ENCODE measurements at regions not wholly inside any gene's neighbourhood (a gene's known extent, or its start where the extent isn't known, plus 50 kb on each side); places are given as distances from the start of the nearest gene placed in this dataset.
"Not testable (repeated sequence)": the region's sequence is repeated elsewhere in the genome, so short reads cannot be mapped to it uniquely, and the experiment has no call there.

DNA sequence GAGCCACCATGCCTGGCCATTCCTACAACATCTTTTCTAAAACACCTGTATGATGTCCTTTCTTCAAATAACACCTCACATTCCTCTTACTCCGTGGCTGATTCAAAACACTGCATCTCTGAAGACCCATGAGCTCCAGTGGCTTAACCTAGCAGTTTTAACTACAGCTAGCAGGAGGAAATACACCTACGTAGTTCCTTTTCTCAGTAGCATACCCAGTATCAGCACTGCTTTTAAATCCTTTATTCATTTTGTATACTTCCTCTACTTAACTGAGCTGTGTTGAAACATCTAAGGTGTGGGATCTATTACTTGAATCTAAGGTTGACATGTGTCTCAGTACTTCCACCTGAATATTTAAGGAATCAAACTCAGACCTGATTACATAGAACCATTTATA, 113.6 kb upstream of the CCDC28A start:
- Mint-ChIP-seq H3K4me1 (ENCODE audit: low read depth) (peaks cover 10% of the 10 kb centered on the region), H3K27ac (no peak overlapping the region), H3K36me3 (ENCODE audit: low read depth) (no peaks in the 10 kb centered on the region), H3K4me3 (ENCODE audit: low read depth) (no peak overlapping the region), H3K9me3 (no peaks in the 10 kb centered on the region), H3K27me3 (ENCODE audit: low read depth) (peaks cover 18% of the 10 kb centered on the region)
- intact Hi-C loops (cut with micrococcal nuclease), result loop anchor here (5.0 kb wide), 1 partner anchor 32 kb away; no protein-coding TSS in a partner anchor
- no peak for DNase-seq (ENCODE audit: low spot score)

DNA sequence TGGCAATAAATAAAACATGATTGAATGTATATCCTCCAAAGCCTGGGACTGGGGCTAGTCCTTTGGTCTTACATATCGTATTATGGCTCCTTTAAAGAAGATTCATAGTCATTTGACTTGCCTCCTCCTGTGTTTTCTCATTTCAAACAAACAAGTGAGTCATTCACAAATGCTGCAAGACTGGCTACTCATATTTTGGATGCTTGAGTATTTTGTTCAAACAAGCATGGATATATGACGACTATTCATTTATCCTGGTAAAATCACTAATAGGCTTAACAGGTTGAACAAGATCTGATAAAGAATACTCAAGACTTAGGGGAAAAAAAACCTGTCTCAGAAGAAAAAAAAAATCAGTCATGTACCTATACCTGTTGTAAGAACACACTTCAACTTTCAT, 111.1 kb upstream of the CCDC28A start:
- H3K27ac Mint-ChIP-seq, result no peak overlapping the region

DNA sequence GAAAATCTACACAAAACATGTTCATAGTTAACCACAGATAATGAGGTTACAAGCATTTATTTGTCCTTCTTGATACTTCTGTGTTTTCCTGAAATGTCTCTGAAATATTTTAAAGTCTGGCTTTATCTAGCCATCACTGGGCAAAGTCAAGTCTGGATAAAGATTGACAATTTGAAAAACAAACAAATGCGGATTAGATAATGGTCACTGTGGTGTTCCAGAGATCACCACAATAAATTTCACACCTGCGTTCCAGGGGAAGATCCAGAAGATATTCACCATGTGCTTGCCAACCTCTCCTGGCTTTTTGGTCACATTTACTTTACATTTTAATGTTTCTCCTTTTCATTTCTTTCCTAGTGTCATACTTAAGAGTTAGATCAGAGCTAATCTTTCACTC, 109.7 kb upstream of the CCDC28A start:
- no peak for DNase-seq (ENCODE audit: low spot score)
- H3K4me3 Mint-ChIP-seq (ENCODE audit: low read depth), result no peak overlapping the region
- no peak overlapping the region for H3K27ac Mint-ChIP-seq
- peaks cover 5% of the 10 kb centered on the region for H3K4me1 Mint-ChIP-seq (ENCODE audit: low read depth)
- peaks cover 3% of the 10 kb centered on the region for H3K27me3 Mint-ChIP-seq (ENCODE audit: low read depth)
- no peaks in the 10 kb centered on the region for H3K9me3 Mint-ChIP-seq
- intact Hi-C loops (cut with micrococcal nuclease), result no loop called here
- no peaks in the 10 kb centered on the region for H3K36me3 Mint-ChIP-seq (ENCODE audit: low read depth)

More for the DNA sequence above, 111.1 kb upstream of the CCDC28A start:
- no peaks in the 10 kb centered on the region for H3K36me3 Mint-ChIP-seq (ENCODE audit: low read depth)
- H3K4me1 Mint-ChIP-seq (ENCODE audit: low read depth), result peaks cover 5% of the 10 kb centered on the region
- no peak for DNase-seq (ENCODE audit: low spot score)
- H3K27me3 Mint-ChIP-seq (ENCODE audit: low read depth), result peaks cover 6% of the 10 kb centered on the region
- no peaks in the 10 kb centered on the region for H3K9me3 Mint-ChIP-seq
- intact Hi-C loops (cut with micrococcal nuclease), result no loop called here
- H3K4me3 Mint-ChIP-seq (ENCODE audit: low read depth), result no peak overlapping the region

DNA sequence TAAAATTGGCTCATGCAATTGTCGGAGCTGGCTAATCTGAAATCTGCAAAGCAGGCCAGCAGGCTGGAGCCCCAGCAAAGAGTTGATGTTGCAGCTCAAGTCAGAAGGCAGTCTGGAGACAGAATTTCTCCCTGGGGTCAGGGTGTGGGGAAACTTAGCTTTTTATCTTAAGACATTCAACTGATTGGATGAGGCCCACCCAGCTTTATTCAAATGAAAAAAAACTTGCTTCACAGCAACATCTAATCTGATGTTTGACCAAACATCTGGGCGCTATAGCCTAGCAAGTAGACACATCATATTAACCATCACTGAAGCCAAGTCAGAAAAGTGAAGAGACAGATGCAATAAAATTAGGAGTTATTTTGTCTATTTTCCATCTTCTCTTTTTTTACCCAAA, 108.8 kb upstream of the CCDC28A start:
- Mint-ChIP-seq H3K4me1 (ENCODE audit: low read depth) (peaks cover 5% of the 10 kb centered on the region), H3K36me3 (ENCODE audit: low read depth) (no peaks in the 10 kb centered on the region), H3K27me3 (ENCODE audit: low read depth) (peaks cover 3% of the 10 kb centered on the region), H3K27ac (no peak overlapping the region), H3K4me3 (ENCODE audit: low read depth) (no peak overlapping the region), H3K9me3 (no peaks in the 10 kb centered on the region)
- intact Hi-C loops (cut with micrococcal nuclease), result no loop called here
- DNase-seq (ENCODE audit: low spot score), result no peak

DNA sequence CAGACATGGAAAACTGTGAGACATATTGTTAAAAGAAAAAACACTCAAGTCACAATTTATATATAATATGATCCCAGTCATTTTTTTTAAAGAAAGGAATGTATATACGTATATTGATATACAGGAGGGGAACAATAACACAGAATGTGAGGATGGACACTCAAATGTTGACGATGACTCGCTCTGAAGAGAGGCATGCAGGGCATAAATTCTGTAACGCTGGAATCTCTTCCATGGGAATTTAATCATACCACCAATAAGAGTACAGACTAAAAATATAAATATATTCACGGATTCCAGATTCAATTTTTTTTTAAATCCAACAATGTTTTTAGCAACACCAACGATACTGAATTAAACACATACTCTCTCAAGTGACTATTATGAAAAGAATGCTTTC, 106.9 kb upstream of the CCDC28A start:
- intact Hi-C loops (cut with micrococcal nuclease), result no loop called here
- H3K4me3 Mint-ChIP-seq (ENCODE audit: low read depth), result no peak overlapping the region
- H3K9me3 Mint-ChIP-seq, result no peaks in the 10 kb centered on the region
- H3K27ac Mint-ChIP-seq, result no peak overlapping the region
- peaks cover 5% of the 10 kb centered on the region for H3K27me3 Mint-ChIP-seq (ENCODE audit: low read depth)
- DNase-seq (ENCODE audit: low spot score), result no peak
- no peaks in the 10 kb centered on the region for H3K36me3 Mint-ChIP-seq (ENCODE audit: low read depth)
- no peaks in the 10 kb centered on the region for H3K4me1 Mint-ChIP-seq (ENCODE audit: low read depth)

DNA sequence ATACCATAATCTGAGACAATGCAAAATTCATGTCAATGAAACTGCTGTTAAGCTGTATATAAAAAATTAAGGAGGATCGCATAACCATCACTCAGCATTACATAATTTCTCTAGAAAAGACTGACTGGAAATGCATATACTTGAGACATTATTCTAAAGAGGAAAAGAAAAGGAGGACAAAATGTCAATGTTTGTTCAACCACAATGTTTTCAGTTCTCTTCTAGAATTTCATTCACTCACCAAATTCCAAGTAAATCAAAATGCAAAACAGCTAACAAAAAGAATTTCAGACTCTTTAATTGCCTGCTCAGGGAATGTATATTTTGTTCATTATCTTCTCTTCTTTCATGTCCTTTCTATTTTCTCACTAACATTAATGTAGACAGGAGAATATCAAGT, 106.2 kb upstream of the CCDC28A start:
- Mint-ChIP-seq H3K9me3 (no peaks in the 10 kb centered on the region), H3K27me3 (ENCODE audit: low read depth) (peaks cover 7% of the 10 kb centered on the region), H3K4me3 (ENCODE audit: low read depth) (no peak overlapping the region), H3K27ac (no peak overlapping the region), H3K36me3 (ENCODE audit: low read depth) (no peaks in the 10 kb centered on the region), H3K4me1 (ENCODE audit: low read depth) (no peaks in the 10 kb centered on the region)
- no peak for DNase-seq (ENCODE audit: low spot score)
- intact Hi-C loops (cut with micrococcal nuclease), result no loop called here

DNA sequence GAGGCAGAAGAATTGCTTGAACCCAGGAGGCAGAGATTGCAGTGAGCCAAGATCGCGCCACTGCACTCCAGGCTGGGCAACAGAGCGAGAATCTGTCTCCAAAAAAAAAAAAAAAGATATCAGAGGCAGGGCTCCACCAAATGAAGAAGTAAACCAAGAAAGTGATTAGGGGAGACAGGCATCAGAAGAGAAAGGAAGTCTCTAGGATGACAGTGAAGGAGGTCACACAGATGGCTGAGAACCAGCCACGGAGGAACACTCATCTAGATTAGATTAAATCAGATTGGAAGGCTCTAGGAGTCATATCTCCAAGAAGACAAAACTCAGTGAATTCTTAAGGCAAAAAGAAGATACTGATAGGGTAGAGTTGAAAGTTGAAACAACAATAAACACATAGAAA, 102.2 kb upstream of the CCDC28A start:
- intact Hi-C loops (cut with micrococcal nuclease), result no loop called here
- Mint-ChIP-seq H3K27me3 (ENCODE audit: low read depth) (peaks cover 8% of the 10 kb centered on the region), H3K4me1 (ENCODE audit: low read depth) (no peaks in the 10 kb centered on the region), H3K9me3 (no peaks in the 10 kb centered on the region), H3K27ac (no peak overlapping the region), H3K36me3 (ENCODE audit: low read depth) (no peaks in the 10 kb centered on the region), H3K4me3 (ENCODE audit: low read depth) (no peak overlapping the region)
- no peak for DNase-seq (ENCODE audit: low spot score)

DNA sequence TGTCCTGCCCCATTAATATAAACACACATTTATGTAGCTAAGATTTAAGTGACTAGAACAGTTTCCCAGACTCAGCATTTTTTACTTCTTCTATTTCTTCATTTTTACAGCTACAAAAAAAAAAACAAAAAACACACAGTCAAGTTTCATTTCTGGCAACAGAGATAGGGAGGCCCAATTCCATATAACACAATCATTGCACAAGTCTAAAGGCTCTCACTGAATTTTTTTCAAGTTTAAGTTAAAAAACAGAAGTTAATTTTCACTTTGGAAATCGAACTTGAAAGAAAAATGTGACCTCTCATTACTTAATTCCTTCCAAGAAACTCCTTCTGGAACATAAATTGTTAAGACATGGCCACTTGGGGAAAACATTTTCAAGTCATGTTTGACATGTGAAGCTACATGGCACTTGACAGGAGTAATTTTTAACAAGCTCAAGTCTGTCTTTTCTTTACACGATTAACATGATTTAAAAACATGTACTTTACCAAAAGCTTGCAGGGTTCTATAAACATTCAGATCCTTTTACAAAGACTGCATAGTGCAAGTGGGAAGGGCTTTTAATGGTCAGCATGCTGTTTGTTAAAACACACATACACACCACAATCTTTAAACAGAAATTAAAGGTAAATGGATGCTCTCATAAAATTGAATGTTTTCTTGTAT, 100.1 kb upstream of the CCDC28A start:
- Mint-ChIP-seq H3K27ac (no peak overlapping the region), H3K9me3 (no peaks in the 10 kb centered on the region), H3K27me3 (ENCODE audit: low read depth) (peaks cover 5% of the 10 kb centered on the region), H3K36me3 (ENCODE audit: low read depth) (no peaks in the 10 kb centered on the region), H3K4me3 (ENCODE audit: low read depth) (no peak overlapping the region), H3K4me1 (ENCODE audit: low read depth) (no peaks in the 10 kb centered on the region)
- DNase-seq (ENCODE audit: low spot score), result no peak
- intact Hi-C loops (cut with micrococcal nuclease), result no loop called here

- H3K9me3 Mint-ChIP-seq; H3K4me3 Mint-ChIP-seq (ENCODE audit: low read depth); H3K4me1 Mint-ChIP-seq (ENCODE audit: low read depth); DNase-seq (ENCODE audit: low spot score); H3K27me3 Mint-ChIP-seq (ENCODE audit: low read depth); H3K27ac Mint-ChIP-seq; H3K36me3 Mint-ChIP-seq (ENCODE audit: low read depth); intact Hi-C loops (cut with micrococcal nuclease): not testable (repeated sequence)
Measured at GRCh38 chr6:138674444-138674843, 99.1 kb upstream of the CCDC28A start.

GRCh38 chr6:138677538-138677937, 96.0 kb upstream of the CCDC28A start:
- H3K36me3 Mint-ChIP-seq (ENCODE audit: low read depth), result no peaks in the 10 kb centered on the region
- DNase-seq (ENCODE audit: low spot score), result no peak
- no peaks in the 10 kb centered on the region for H3K4me1 Mint-ChIP-seq (ENCODE audit: low read depth)

DNA sequence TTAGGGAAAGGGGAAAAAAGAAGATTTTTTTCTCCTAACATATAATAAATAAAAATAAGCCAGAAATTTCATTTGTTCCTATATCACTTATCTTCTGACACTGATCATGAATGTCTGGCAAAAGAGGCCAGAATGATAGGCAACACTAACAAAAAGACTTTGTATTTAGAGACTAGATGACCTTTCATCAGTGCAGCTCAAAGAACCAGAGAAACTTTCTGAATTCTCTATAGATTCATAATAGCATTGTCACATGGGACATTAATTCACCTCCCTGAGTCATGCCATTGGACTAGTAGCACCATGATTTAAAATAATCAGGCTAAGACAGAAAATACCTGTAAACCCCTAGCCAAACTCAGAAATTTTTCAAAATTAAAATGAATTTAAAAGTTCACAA, 95.4 kb upstream of the CCDC28A start:
- Mint-ChIP-seq H3K4me3 (ENCODE audit: low read depth) (no peak overlapping the region), H3K27me3 (ENCODE audit: low read depth) (peaks cover 4% of the 10 kb centered on the region)

More at GRCh38 chr6:138677538-138677937, 96.0 kb upstream of the CCDC28A start:
- Mint-ChIP-seq H3K9me3 (no peaks in the 10 kb centered on the region), H3K4me3 (ENCODE audit: low read depth) (no peak overlapping the region), H3K27ac (no peak overlapping the region), H3K27me3 (ENCODE audit: low read depth) (peaks cover 4% of the 10 kb centered on the region)
- intact Hi-C loops (cut with micrococcal nuclease), result no loop called here

DNA sequence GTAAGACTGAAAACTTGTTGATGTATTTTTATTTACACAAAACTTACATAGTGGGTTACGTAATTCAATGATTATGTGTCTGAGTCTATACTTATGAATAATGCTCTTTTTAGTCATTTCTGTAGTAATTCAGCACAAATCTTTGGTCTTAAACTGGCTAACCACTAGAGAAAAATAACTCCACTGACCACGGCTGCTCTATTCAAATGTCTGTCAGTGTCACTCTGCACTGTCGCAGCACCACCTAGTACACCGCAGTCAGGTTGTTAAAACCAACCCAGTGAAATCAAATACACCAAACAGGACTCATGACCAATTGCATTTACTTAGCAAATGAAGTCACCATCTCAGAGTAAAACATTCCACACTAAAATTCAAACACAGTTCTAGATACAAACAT, 93.5 kb upstream of the CCDC28A start:
- no peaks in the 10 kb centered on the region for H3K4me1 Mint-ChIP-seq (ENCODE audit: low read depth)
- H3K27ac Mint-ChIP-seq, result no peak overlapping the region
- H3K36me3 Mint-ChIP-seq (ENCODE audit: low read depth), result no peaks in the 10 kb centered on the region
- H3K9me3 Mint-ChIP-seq, result no peaks in the 10 kb centered on the region
- H3K4me3 Mint-ChIP-seq (ENCODE audit: low read depth), result no peak overlapping the region
- intact Hi-C loops (cut with micrococcal nuclease), result no loop called here
- H3K27me3 Mint-ChIP-seq (ENCODE audit: low read depth), result peaks cover 3% of the 10 kb centered on the region
- DNase-seq (ENCODE audit: low spot score), result no peak

More for the DNA sequence above, 95.4 kb upstream of the CCDC28A start:
- H3K36me3 Mint-ChIP-seq (ENCODE audit: low read depth), result no peaks in the 10 kb centered on the region
- H3K27ac Mint-ChIP-seq, result no peak overlapping the region
- no peak for DNase-seq (ENCODE audit: low spot score)
- H3K9me3 Mint-ChIP-seq, result no peaks in the 10 kb centered on the region
- no peaks in the 10 kb centered on the region for H3K4me1 Mint-ChIP-seq (ENCODE audit: low read depth)
- intact Hi-C loops (cut with micrococcal nuclease), result no loop called here

GRCh38 chr6:138681627-138682026, 91.9 kb upstream of the CCDC28A start:
- DNase-seq (ENCODE audit: low spot score), result no peak
- no peak overlapping the region for H3K27ac Mint-ChIP-seq
- H3K4me1 Mint-ChIP-seq (ENCODE audit: low read depth), result no peaks in the 10 kb centered on the region
- H3K27me3 Mint-ChIP-seq (ENCODE audit: low read depth), result peaks cover 3% of the 10 kb centered on the region
- no peak overlapping the region for H3K4me3 Mint-ChIP-seq (ENCODE audit: low read depth)
- H3K9me3 Mint-ChIP-seq, result no peaks in the 10 kb centered on the region
- intact Hi-C loops (cut with micrococcal nuclease), result no loop called here
- no peaks in the 10 kb centered on the region for H3K36me3 Mint-ChIP-seq (ENCODE audit: low read depth)

Data from activated T-helper 2 cell treated with anti-CD3 and anti-CD28 coated beads, Interferon-gamma antibody, Interleukin-2, Interleukin-4, amounts not matched to agents 10 μg/mL and 5 μg/mL and 100 μg/mL, durations not matched to agents 14 hours and 24 hours and 36 hours (primary cell).